Trophoblast cell (in vitro differentiated cells and primary cell): ENCODE measurements at regions not wholly inside any gene's neighbourhood (a gene's known extent, or its start where the extent isn't known, plus 50 kb on each side); places are given as distances from the start of the nearest gene placed in this dataset.

Experiments
- DNase-seq, 2 donors: peaks; one replicate each; pipeline ENCODE4 v3.0.0-alpha.2; 2016
- H2AFZ ChIP-seq: 2 replicates; pipeline ENCODE4 v1.6.1; 2013; ENCODE audit warnings: low read length, moderate library complexity, mild to moderate bottlenecking; ENCODE audit not compliant: insufficient read depth, poor library complexity
- H2AK5ac ChIP-seq: 2 replicates; pipeline ENCODE4 v1.6.1; 2013; ENCODE audit warnings: mild to moderate bottlenecking, low read length
- H2BK120ac ChIP-seq: 2 replicates; pipeline ENCODE4 v1.6.1; 2013; ENCODE audit warnings: low read length, mild to moderate bottlenecking, moderate library complexity; ENCODE audit not compliant: insufficient read depth, poor library complexity
- H2BK12ac ChIP-seq: 2 replicates; pipeline ENCODE4 v1.6.1; 2013; ENCODE audit warnings: mild to moderate bottlenecking, low read length, moderate library complexity
- H2BK5ac ChIP-seq: 2 replicates; pipeline ENCODE4 v1.6.1; 2013; ENCODE audit warnings: low read length, low read depth, moderate library complexity, mild to moderate bottlenecking; ENCODE audit not compliant: poor library complexity
- H3K14ac ChIP-seq: 2 replicates; pipeline ENCODE4 v1.6.1; 2013; ENCODE audit warnings: mild to moderate bottlenecking, low read length
- H3K18ac ChIP-seq: 2 replicates; pipeline ENCODE4 v1.6.1; 2013; ENCODE audit warnings: mild to moderate bottlenecking, low read length
- H3K23ac ChIP-seq: 2 replicates; pipeline ENCODE4 v1.6.1; 2013; ENCODE audit warnings: low read length
- H3K27ac ChIP-seq: 2 replicates; pipeline ENCODE4 v1.5.1; 2013; ENCODE audit warnings: low read depth, mild to moderate bottlenecking, inconsistent platforms, low read length, moderate library complexity
- H3K27me3 ChIP-seq: 2 replicates; pipeline ENCODE4 v1.6.1; 2013; ENCODE audit warnings: inconsistent platforms, mild to moderate bottlenecking, low read length, moderate library complexity; ENCODE audit not compliant: insufficient read depth
- H3K36me3 ChIP-seq, 2 experiments: 1 replicate in 1 of 2; 2 replicates in 1 of 2; pipeline ENCODE4 v1.6.1; 2013; ENCODE audit warnings: low read length in 2 of 2, mild to moderate bottlenecking in 2 of 2, moderate library complexity in 1 of 2; ENCODE audit not compliant: insufficient read depth in 2 of 2, control insufficient read depth in 1 of 2
- H3K4ac ChIP-seq: 2 replicates; pipeline ENCODE4 v1.6.1; 2013; ENCODE audit warnings: low read depth, mild to moderate bottlenecking, low read length, moderate library complexity
- H3K4me1 ChIP-seq, 2 experiments: 1 replicate in 1 of 2; 2 replicates in 1 of 2; pipeline ENCODE4 v1.6.1; 2013; ENCODE audit warnings: low read length in 2 of 2, mild to moderate bottlenecking in 2 of 2, moderate library complexity in 1 of 2; ENCODE audit not compliant: insufficient read depth in 2 of 2, control insufficient read depth in 1 of 2
- H3K4me2 ChIP-seq: 2 replicates; pipeline ENCODE4 v1.6.1; 2013; ENCODE audit warnings: inconsistent platforms, mild to moderate bottlenecking, low read length, moderate library complexity
- H3K4me3 ChIP-seq: 2 replicates; pipeline ENCODE4 v1.5.1; 2013; ENCODE audit warnings: mild to moderate bottlenecking, low read depth, low read length, inconsistent platforms
- H3K79me1 ChIP-seq: one replicate; pipeline ENCODE4 v1.6.1; 2013; ENCODE audit warnings: low read length
- H3K79me2 ChIP-seq: 2 replicates; pipeline ENCODE4 v1.6.1; 2013; ENCODE audit warnings: low read length, mild to moderate bottlenecking; ENCODE audit not compliant: control insufficient read depth, insufficient read depth, poor library complexity
- H3K9ac ChIP-seq: 2 replicates; pipeline ENCODE4 v1.6.1; 2013; ENCODE audit warnings: mild to moderate bottlenecking, low read length
- H3K9me3 ChIP-seq: 2 replicates; pipeline ENCODE4 v1.6.1; 2013; ENCODE audit warnings: low read depth, mild to moderate bottlenecking, control low read depth, inconsistent platforms, low read length; ENCODE audit not compliant: insufficient read depth
- H4K12ac ChIP-seq: 2 replicates; pipeline ENCODE4 v1.6.1; 2013; ENCODE audit warnings: low read depth, mild to moderate bottlenecking, low read length, moderate library complexity
- H4K8ac ChIP-seq: 2 replicates; pipeline ENCODE4 v1.6.1; 2013; ENCODE audit warnings: low read depth, mild to moderate bottlenecking, low read length, moderate library complexity
- H4K91ac ChIP-seq: one replicate; pipeline ENCODE4 v1.6.1; 2013; ENCODE audit warnings: low read depth, mild to moderate bottlenecking, low read length, moderate library complexity
- WGBS: extraction: QIAGEN DNeasy Blood & Tissue Kit; methylation state at CpG from one replicate; pipeline ENCODE4 v1.1.7; 2013; ENCODE audit warnings: missing lambda C conversion rate; ENCODE audit not compliant: insufficient read length, insufficient coverage; ENCODE audit errors: extremely low coverage; 5-methylcytosine and 5-hydroxymethylcytosine counted together

DNA sequence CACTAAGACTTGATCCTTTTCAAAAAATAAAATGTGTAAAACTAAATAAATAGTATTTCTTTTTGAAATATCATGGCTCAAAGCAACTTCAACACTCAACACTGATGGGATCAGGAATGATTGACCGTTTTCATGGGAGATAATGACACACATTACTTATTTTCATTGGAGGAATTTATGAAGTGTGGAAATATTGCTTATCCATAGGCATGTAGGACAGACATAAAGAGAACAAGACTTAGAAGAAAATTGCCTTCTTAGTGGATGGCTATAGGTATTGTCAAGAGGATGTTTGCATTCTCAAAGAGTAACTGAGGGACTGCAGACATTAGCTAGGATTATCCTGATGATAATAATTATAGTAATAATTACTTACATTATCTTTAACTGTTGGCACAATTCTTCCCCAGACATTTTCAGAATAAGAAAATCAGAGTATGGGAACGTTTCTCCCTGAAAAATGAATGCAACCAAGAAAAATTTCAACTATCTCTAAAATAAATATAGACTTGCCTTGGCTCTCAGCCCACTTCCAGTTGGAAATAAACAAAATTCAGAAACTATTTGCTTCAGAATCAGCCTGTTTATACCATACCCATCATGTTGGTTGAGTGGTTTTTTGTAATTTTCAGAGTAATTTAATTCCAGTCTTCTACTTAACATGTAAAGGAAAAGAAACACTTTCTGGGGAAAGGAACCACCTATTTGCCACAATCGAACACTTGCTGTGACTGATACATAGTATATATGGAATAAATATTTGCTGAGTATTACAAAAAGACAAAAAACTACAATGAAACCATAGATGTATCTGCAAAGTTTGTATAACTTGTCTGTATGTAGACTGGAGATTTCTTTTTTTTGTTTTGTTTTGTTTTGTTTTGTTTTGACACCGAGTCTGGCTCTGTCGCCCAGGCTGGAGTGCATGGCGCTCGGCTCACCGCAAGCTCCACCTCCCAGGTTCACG is 165.7 kb downstream of the TMX3 start:
- H3K18ac ChIP-seq, result no peak overlapping the region
- H3K23ac ChIP-seq, result no peak overlapping the region
- no peak overlapping the region for H3K9ac ChIP-seq
- H3K9me3 ChIP-seq, result no peaks in the 10 kb centered on the region
- no peak overlapping the region for H4K8ac ChIP-seq
- H3K4me1 ChIP-seq, result no peaks in the 10 kb centered on the region
- H3K4me3 ChIP-seq, result no peak overlapping the region
- H4K12ac ChIP-seq, result no peak overlapping the region
- no peak overlapping the region for H2BK5ac ChIP-seq
- H3K14ac ChIP-seq, result no peak overlapping the region
- no peak overlapping the region for H3K27ac ChIP-seq
- WGBS, result no CpG with 5 or more reads among the region's 9 CpGs
- H2AFZ ChIP-seq, result no peak overlapping the region
- no peaks in the 10 kb centered on the region for H3K79me2 ChIP-seq
- H3K79me1 ChIP-seq, result no peaks in the 10 kb centered on the region
- DNase-seq, result no peak
- no peak overlapping the region for H2AK5ac ChIP-seq
- no peak overlapping the region for H3K4me2 ChIP-seq
- no peak overlapping the region for H4K91ac ChIP-seq
- no peaks in the 10 kb centered on the region for H3K36me3 ChIP-seq
- no peak overlapping the region for H2BK12ac ChIP-seq
- no peaks in the 10 kb centered on the region for H3K27me3 ChIP-seq
- H3K4ac ChIP-seq, result no peak overlapping the region
- H2BK120ac ChIP-seq, result no peak overlapping the region

GRCh38 chr18:68543344-68543743 is 171.6 kb downstream of the TMX3 start:
- H2AK5ac ChIP-seq, result no peak overlapping the region
- no CpG with 5 or more reads among the region's 2 CpGs for WGBS
- DNase-seq, result no peak

DNA sequence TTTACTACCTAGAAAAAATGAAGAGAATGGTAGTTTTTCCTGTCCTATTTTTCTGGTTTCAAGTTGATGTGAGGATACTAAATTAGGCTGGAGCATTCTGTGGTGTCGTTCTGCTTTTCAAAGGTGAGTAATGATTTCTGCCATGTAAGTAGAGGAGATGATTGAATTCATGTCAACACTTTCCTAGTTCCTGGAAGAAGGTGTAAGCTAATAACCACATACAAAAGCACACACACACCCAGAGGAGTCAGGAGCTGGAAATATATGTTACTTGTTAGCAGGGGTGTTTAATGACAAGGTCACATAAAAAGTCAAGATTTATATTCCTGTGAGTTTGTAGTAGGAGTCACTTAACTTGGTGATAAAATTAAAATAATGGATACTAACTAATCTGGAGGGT is 172.1 kb downstream of the TMX3 start:
- H4K8ac ChIP-seq, result no peak overlapping the region
- no peak overlapping the region for H3K18ac ChIP-seq
- DNase-seq, result no peak
- no peaks in the 10 kb centered on the region for H3K27me3 ChIP-seq
- H3K27ac ChIP-seq, result no peak overlapping the region
- no peak overlapping the region for H2BK12ac ChIP-seq
- H4K12ac ChIP-seq, result no peak overlapping the region
- no peak overlapping the region for H3K4me3 ChIP-seq
- no peak overlapping the region for H3K14ac ChIP-seq
- H2BK120ac ChIP-seq, result no peak overlapping the region
- no peaks in the 10 kb centered on the region for H3K9me3 ChIP-seq
- H3K79me2 ChIP-seq, result no peaks in the 10 kb centered on the region
- WGBS, result no CpG with 5 or more reads among the region's 1 CpG
- no peak overlapping the region for H4K91ac ChIP-seq
- H3K9ac ChIP-seq, result no peak overlapping the region
- no peak overlapping the region for H2BK5ac ChIP-seq
- H2AFZ ChIP-seq, result no peak overlapping the region
- H3K4ac ChIP-seq, result no peak overlapping the region
- H3K23ac ChIP-seq, result no peak overlapping the region
- no peak overlapping the region for H3K4me2 ChIP-seq
- H2AK5ac ChIP-seq, result no peak overlapping the region
- H3K36me3 ChIP-seq, result no peaks in the 10 kb centered on the region
- H3K79me1 ChIP-seq, result no peaks in the 10 kb centered on the region
- H3K4me1 ChIP-seq, result no peaks in the 10 kb centered on the region

More at GRCh38 chr18:68543344-68543743, 171.6 kb downstream of the TMX3 start:
- Histone ChIP-seq H3K18ac (no peak overlapping the region), H3K79me2 (no peaks in the 10 kb centered on the region), H2BK5ac (no peak overlapping the region), H3K27ac (no peak overlapping the region), H4K8ac (no peak overlapping the region), H3K14ac (no peak overlapping the region), H3K9me3 (no peaks in the 10 kb centered on the region), H3K4ac (no peak overlapping the region), H2AFZ (no peak overlapping the region), H3K4me2 (no peak overlapping the region), H3K36me3 (no peaks in the 10 kb centered on the region), H3K79me1 (no peaks in the 10 kb centered on the region), H3K27me3 (no peaks in the 10 kb centered on the region), H4K12ac (no peak overlapping the region), H2BK120ac (no peak overlapping the region), H3K23ac (no peak overlapping the region), H2BK12ac (no peak overlapping the region), H3K4me1 (no peaks in the 10 kb centered on the region), H3K4me3 (no peak overlapping the region), H4K91ac (no peak overlapping the region), H3K9ac (no peak overlapping the region)

GRCh38 chr18:68533641-68534040 is 181.3 kb downstream of the TMX3 start:
- Histone ChIP-seq H3K23ac (no peak overlapping the region), H3K79me2 (no peaks in the 10 kb centered on the region), H2BK5ac (no peak overlapping the region), H4K8ac (no peak overlapping the region), H3K4me2 (no peak overlapping the region), H3K27me3 (no peaks in the 10 kb centered on the region), H3K9ac (no peak overlapping the region), H3K36me3 (no peaks in the 10 kb centered on the region), H3K4me3 (no peak overlapping the region), H2AFZ (no peak overlapping the region), H2BK120ac (no peak overlapping the region), H3K27ac (no peak overlapping the region), H2BK12ac (no peak overlapping the region), H3K14ac (no peak overlapping the region), H3K4ac (no peak overlapping the region), H3K9me3 (no peaks in the 10 kb centered on the region), H2AK5ac (no peak overlapping the region), H4K12ac (no peak overlapping the region), H3K4me1 (no peaks in the 10 kb centered on the region), H3K18ac (no peak overlapping the region), H4K91ac (no peak overlapping the region), H3K79me1 (no peaks in the 10 kb centered on the region)
- no CpG with 5 or more reads among the region's 2 CpGs for WGBS
- DNase-seq, result no peak
